Mammary epithelial cell (primary cell): ENCODE measurements at regions not wholly inside any gene's neighbourhood (a gene's known extent, or its start where the extent isn't known, plus 50 kb on each side); places are given as distances from the start of the nearest gene placed in this dataset.

Experiments used
- EZH2 ChIP-seq: IDR thresholded peaks from 2 replicates; pipeline ENCODE4 v1.6.1; 2012; ENCODE audit warnings: low read length, inconsistent platforms, borderline replicate concordance
- TF ChIP-seq, protein P1 (sequence below), 2 donors: IDR thresholded peaks in 1 of 2; conservative IDR thresholded peaks in 1 of 2; 2 replicates each; pipeline ENCODE4 v1.5.1; 2011 to 2012; ENCODE audit warnings: inconsistent platforms in 2 of 2, low read length in 2 of 2, mild to moderate bottlenecking in 2 of 2, control low read depth in 1 of 2, low read depth in 1 of 2; ENCODE audit not compliant: insufficient read depth in 1 of 2; ENCODE audit errors: extremely low read depth in 1 of 2

GRCh38 chr12:131540138-131540623 is 170.7 kb upstream of the SFSWAP start:
- TF ChIP-seq EZH2: no peak
- TF ChIP-seq, protein P1, sequence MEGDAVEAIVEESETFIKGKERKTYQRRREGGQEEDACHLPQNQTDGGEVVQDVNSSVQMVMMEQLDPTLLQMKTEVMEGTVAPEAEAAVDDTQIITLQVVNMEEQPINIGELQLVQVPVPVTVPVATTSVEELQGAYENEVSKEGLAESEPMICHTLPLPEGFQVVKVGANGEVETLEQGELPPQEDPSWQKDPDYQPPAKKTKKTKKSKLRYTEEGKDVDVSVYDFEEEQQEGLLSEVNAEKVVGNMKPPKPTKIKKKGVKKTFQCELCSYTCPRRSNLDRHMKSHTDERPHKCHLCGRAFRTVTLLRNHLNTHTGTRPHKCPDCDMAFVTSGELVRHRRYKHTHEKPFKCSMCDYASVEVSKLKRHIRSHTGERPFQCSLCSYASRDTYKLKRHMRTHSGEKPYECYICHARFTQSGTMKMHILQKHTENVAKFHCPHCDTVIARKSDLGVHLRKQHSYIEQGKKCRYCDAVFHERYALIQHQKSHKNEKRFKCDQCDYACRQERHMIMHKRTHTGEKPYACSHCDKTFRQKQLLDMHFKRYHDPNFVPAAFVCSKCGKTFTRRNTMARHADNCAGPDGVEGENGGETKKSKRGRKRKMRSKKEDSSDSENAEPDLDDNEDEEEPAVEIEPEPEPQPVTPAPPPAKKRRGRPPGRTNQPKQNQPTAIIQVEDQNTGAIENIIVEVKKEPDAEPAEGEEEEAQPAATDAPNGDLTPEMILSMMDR (conservative IDR thresholded peaks at IDR 0.05 in 1 of 2, IDR thresholded peaks at IDR 0.05 in 1 of 2; ENCODE audit: extremely low read depth in 1 of 2, insufficient read depth in 1 of 2, low read depth in 1 of 2, low read length in 2 of 2): no peak
